ENCODE measurements at regions not wholly inside any gene's neighbourhood (a gene's known extent, or its start where the extent isn't known, plus 50 kb on each side); places are given as distances from the start of the nearest gene placed in this dataset.

GRCh38 chr5:169431386-169431785 lies 130.4 kb upstream of the SLIT3 start:
- no peak overlapping the region for H3K4me3 ChIP-seq (ENCODE audit: control insufficient read depth, low read depth, low read length)
- no peak for TF ChIP-seq CTCF (conservative IDR thresholded peaks at IDR 0.05; ENCODE audit: control insufficient read depth, insufficient read depth, low read depth, low read length)
- peak; percentile 59 for DNase-seq (ENCODE audit: low read depth)

- TF ChIP-seq CTCF (conservative IDR thresholded peaks at IDR 0.05; ENCODE audit: control insufficient read depth, insufficient read depth, low read depth, low read length): no peak
- H3K4me3 ChIP-seq (ENCODE audit: control insufficient read depth, low read depth, low read length): no peak overlapping the region
- peak; percentile 31 for DNase-seq (ENCODE audit: low read depth)
Observed at GRCh38 chr5:169430671-169431070, 129.7 kb upstream of the SLIT3 start.

- no peak for TF ChIP-seq CTCF (conservative IDR thresholded peaks at IDR 0.05; ENCODE audit: control insufficient read depth, insufficient read depth, low read depth, low read length)
- no peak overlapping the region for H3K4me3 ChIP-seq (ENCODE audit: control insufficient read depth, low read depth, low read length)
- DNase-seq (ENCODE audit: low read depth): peak; percentile 79
Observed at GRCh38 chr5:169429044-169429443, 128.1 kb upstream of the SLIT3 start.

- no peak for DNase-seq (ENCODE audit: low read depth)
- TF ChIP-seq CTCF (conservative IDR thresholded peaks at IDR 0.05; ENCODE audit: control insufficient read depth, insufficient read depth, low read depth, low read length): no peak
- H3K4me3 ChIP-seq (ENCODE audit: control insufficient read depth, low read depth, low read length): no peak overlapping the region
Observed at GRCh38 chr5:169426784-169427183, 125.8 kb upstream of the SLIT3 start.

- DNase-seq (ENCODE audit: low read depth): no peak
- no peak for TF ChIP-seq CTCF (conservative IDR thresholded peaks at IDR 0.05; ENCODE audit: control insufficient read depth, insufficient read depth, low read depth, low read length)
- no peak overlapping the region for H3K4me3 ChIP-seq (ENCODE audit: control insufficient read depth, low read depth, low read length)
Observed at GRCh38 chr5:169424670-169425378, 123.9 kb upstream of the SLIT3 start.

- no peak for TF ChIP-seq CTCF (conservative IDR thresholded peaks at IDR 0.05; ENCODE audit: control insufficient read depth, insufficient read depth, low read depth, low read length)
- H3K4me3 ChIP-seq (ENCODE audit: control insufficient read depth, low read depth, low read length): no peak overlapping the region
- no peak for DNase-seq (ENCODE audit: low read depth)
Observed at GRCh38 chr5:169424279-169424655, 123.3 kb upstream of the SLIT3 start.
